ENCODE measurements at regions not wholly inside any gene's neighbourhood (a gene's known extent, or its start where the extent isn't known, plus 50 kb on each side); places are given as distances from the start of the nearest gene placed in this dataset.

DNA sequence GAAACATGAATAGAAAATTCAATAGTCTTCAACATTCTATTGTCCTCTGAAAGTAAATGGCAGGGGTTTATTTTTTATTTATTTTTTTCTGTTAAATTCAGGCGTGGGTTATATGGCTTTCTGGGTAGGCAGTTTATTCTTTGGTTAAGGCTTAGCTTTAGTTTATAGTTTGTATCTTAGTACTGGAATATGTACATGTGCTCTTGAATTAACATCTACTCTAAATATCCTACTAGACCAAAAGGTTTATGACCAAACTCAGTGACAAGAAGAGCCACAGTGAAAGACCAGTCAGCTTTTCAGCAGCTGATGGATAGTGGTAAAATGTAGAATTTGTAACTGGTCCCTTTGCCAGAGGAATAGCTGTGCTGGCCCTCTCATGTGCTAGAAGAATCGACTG lies 62.0 kb upstream of the DAB2 start:
- H4K20me1 ChIP-seq (ENCODE audit: control insufficient read depth, extremely low read depth, insufficient read depth, low read length): no peaks in the 10 kb centered on the region
- FAIRE-seq (no peak), DNase-seq (ENCODE audit: low read depth, low spot score) (no peak)
- H3K4me1 ChIP-seq (ENCODE audit: control insufficient read depth, extremely low read depth, insufficient read depth, low read length): no peaks in the 10 kb centered on the region
- no peak overlapping the region for H3K4me3 ChIP-seq (ENCODE audit: control insufficient read depth in 2 of 3, extremely low read depth in 1 of 3, insufficient read depth in 2 of 3, low read depth in 1 of 3, low read length in 3 of 3)
- H3K27ac ChIP-seq (ENCODE audit: control insufficient read depth, insufficient read depth, low read length): no peak overlapping the region
- TF ChIP-seq, protein P1, sequence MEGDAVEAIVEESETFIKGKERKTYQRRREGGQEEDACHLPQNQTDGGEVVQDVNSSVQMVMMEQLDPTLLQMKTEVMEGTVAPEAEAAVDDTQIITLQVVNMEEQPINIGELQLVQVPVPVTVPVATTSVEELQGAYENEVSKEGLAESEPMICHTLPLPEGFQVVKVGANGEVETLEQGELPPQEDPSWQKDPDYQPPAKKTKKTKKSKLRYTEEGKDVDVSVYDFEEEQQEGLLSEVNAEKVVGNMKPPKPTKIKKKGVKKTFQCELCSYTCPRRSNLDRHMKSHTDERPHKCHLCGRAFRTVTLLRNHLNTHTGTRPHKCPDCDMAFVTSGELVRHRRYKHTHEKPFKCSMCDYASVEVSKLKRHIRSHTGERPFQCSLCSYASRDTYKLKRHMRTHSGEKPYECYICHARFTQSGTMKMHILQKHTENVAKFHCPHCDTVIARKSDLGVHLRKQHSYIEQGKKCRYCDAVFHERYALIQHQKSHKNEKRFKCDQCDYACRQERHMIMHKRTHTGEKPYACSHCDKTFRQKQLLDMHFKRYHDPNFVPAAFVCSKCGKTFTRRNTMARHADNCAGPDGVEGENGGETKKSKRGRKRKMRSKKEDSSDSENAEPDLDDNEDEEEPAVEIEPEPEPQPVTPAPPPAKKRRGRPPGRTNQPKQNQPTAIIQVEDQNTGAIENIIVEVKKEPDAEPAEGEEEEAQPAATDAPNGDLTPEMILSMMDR (optimal IDR thresholded peaks at IDR 0.05 in 1 of 3, IDR thresholded peaks at IDR 0.05 in 1 of 3, conservative IDR thresholded peaks at IDR 0.05 in 1 of 3; ENCODE audit: extremely low read depth in 1 of 3, insufficient read depth in 2 of 3, low read length in 3 of 3): no peak
- no peak for TF ChIP-seq EZH2 (IDR thresholded peaks at IDR 0.05; ENCODE audit: low read length)
- no peaks in the 10 kb centered on the region for H3K27me3 ChIP-seq (ENCODE audit: control insufficient read depth, extremely low read depth, insufficient read depth, low read length)
- H3K9ac ChIP-seq (ENCODE audit: control insufficient read depth, extremely low read depth, insufficient read depth, low read length): no peak overlapping the region
- no peaks in the 10 kb centered on the region for H3K9me3 ChIP-seq (ENCODE audit: control insufficient read depth, low read depth, low read length)
- no peak overlapping the region for H3K4me2 ChIP-seq (ENCODE audit: control insufficient read depth, extremely low read depth, insufficient read depth, low read depth, low read length)
- no peak overlapping the region for H2AFZ ChIP-seq (ENCODE audit: control insufficient read depth, low read length)
- H3K36me3 ChIP-seq (ENCODE audit: control insufficient read depth in 2 of 2, extremely low read depth in 1 of 2, insufficient read depth in 2 of 2, low read length in 2 of 2): no peaks in the 10 kb centered on the region
- no peaks in the 10 kb centered on the region for H3K79me2 ChIP-seq (ENCODE audit: control insufficient read depth, insufficient read depth, low read length)
- dilution Hi-C loops (cut with MboI; ENCODE audit: extremely low pct_ligation_motif_present, low sequenced_read_pairs): no loop called here
- no peaks in the 10 kb centered on the region for H3K9me1 ChIP-seq (ENCODE audit: control insufficient read depth, extremely low read depth, insufficient read depth, low read length)

DNA sequence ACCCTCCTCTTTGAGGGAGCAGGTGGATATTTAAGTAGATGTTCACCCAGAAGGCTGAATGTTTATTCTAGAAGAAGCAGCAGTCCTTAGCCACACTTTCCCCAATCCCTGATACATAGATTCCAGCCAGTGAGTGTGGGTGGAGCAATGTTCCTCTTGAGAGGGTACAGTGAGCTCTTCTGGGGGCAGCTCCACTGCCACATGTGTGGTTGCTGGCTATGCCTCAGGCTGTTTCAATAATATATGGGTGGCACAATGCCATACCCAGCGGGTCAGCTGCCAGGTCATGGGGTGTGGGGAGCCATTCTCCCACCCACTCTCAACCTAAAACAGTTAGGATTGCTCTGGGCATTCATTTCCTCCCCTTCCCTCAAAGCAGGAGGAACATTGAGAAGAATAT lies 61.6 kb upstream of the DAB2 start:
- dilution Hi-C loops (cut with MboI; ENCODE audit: extremely low pct_ligation_motif_present, low sequenced_read_pairs): no loop called here

More for the DNA sequence above, 61.6 kb upstream of the DAB2 start:
- no peak overlapping the region for H2AFZ ChIP-seq (ENCODE audit: control insufficient read depth, low read length)
- H3K36me3 ChIP-seq (ENCODE audit: control insufficient read depth in 2 of 2, extremely low read depth in 1 of 2, insufficient read depth in 2 of 2, low read length in 2 of 2): no peaks in the 10 kb centered on the region
- no peak for TF ChIP-seq EZH2 (IDR thresholded peaks at IDR 0.05; ENCODE audit: low read length)
- TF ChIP-seq, protein P1 (optimal IDR thresholded peaks at IDR 0.05 in 1 of 3, IDR thresholded peaks at IDR 0.05 in 1 of 3, conservative IDR thresholded peaks at IDR 0.05 in 1 of 3; ENCODE audit: extremely low read depth in 1 of 3, insufficient read depth in 2 of 3, low read length in 3 of 3): no peak
- no peak overlapping the region for H3K4me3 ChIP-seq (ENCODE audit: control insufficient read depth in 2 of 3, extremely low read depth in 1 of 3, insufficient read depth in 2 of 3, low read depth in 1 of 3, low read length in 3 of 3)
- H3K9me1 ChIP-seq (ENCODE audit: control insufficient read depth, extremely low read depth, insufficient read depth, low read length): no peaks in the 10 kb centered on the region
- no peaks in the 10 kb centered on the region for H3K4me1 ChIP-seq (ENCODE audit: control insufficient read depth, extremely low read depth, insufficient read depth, low read length)
- DNase-seq (ENCODE audit: low read depth, low spot score) (no peak), FAIRE-seq (no peak)
- H3K79me2 ChIP-seq (ENCODE audit: control insufficient read depth, insufficient read depth, low read length): no peaks in the 10 kb centered on the region
- no peaks in the 10 kb centered on the region for H4K20me1 ChIP-seq (ENCODE audit: control insufficient read depth, extremely low read depth, insufficient read depth, low read length)
- H3K27me3 ChIP-seq (ENCODE audit: control insufficient read depth, extremely low read depth, insufficient read depth, low read length): no peaks in the 10 kb centered on the region
- H3K9me3 ChIP-seq (ENCODE audit: control insufficient read depth, low read depth, low read length): no peaks in the 10 kb centered on the region
- H3K4me2 ChIP-seq (ENCODE audit: control insufficient read depth, extremely low read depth, insufficient read depth, low read depth, low read length): no peak overlapping the region
- H3K27ac ChIP-seq (ENCODE audit: control insufficient read depth, insufficient read depth, low read length): no peak overlapping the region
- H3K9ac ChIP-seq (ENCODE audit: control insufficient read depth, extremely low read depth, insufficient read depth, low read length): no peak overlapping the region
